Activated naive CD4-positive, alpha-beta T cell treated with anti-CD3 and anti-CD28 coated beads, Interleukin-2, amount 50 U/mL, for 24 hours (primary cell): ENCODE measurements at regions not wholly inside any gene's neighbourhood (a gene's known extent, or its start where the extent isn't known, plus 50 kb on each side); places are given as distances from the start of the nearest gene placed in this dataset.
A peak's percentile ranks its signal among the peaks of the same experiment; 100 is the strongest.

ENCODE experiments used
- H3K27ac Mint-ChIP-seq: one replicate; pipeline ENCODE4 v1.8.0; 2021; ENCODE audit warnings: mild to moderate bottlenecking, mixed read lengths
- H3K27me3 Mint-ChIP-seq: one replicate; pipeline ENCODE4 v1.8.0; 2021; ENCODE audit warnings: mixed read lengths
- H3K36me3 Mint-ChIP-seq: one replicate; pipeline ENCODE4 v1.8.0; 2021; ENCODE audit warnings: mixed read lengths
- H3K4me1 Mint-ChIP-seq: one replicate; pipeline ENCODE4 v1.8.0; 2021; ENCODE audit warnings: mixed read lengths
- H3K4me3 Mint-ChIP-seq: one replicate; pipeline ENCODE4 v1.8.0; 2021; ENCODE audit warnings: mild to moderate bottlenecking, mixed read lengths
- H3K9me3 Mint-ChIP-seq: one replicate; pipeline ENCODE4 v1.8.0; 2021; ENCODE audit warnings: mixed read lengths

- peaks cover 2% of the 10 kb centered on the region for H3K36me3 Mint-ChIP-seq
- H3K9me3 Mint-ChIP-seq: no peaks in the 10 kb centered on the region
- H3K27ac Mint-ChIP-seq: peak overlapping the region; percentile 86
- no peaks in the 10 kb centered on the region for H3K27me3 Mint-ChIP-seq
- H3K4me3 Mint-ChIP-seq: peak overlapping the region; percentile 23
- H3K4me1 Mint-ChIP-seq: peaks cover 70% of the 10 kb centered on the region
Observed at GRCh38 chr10:33126742-33127141, 168.7 kb upstream of the ITGB1 start.

DNA sequence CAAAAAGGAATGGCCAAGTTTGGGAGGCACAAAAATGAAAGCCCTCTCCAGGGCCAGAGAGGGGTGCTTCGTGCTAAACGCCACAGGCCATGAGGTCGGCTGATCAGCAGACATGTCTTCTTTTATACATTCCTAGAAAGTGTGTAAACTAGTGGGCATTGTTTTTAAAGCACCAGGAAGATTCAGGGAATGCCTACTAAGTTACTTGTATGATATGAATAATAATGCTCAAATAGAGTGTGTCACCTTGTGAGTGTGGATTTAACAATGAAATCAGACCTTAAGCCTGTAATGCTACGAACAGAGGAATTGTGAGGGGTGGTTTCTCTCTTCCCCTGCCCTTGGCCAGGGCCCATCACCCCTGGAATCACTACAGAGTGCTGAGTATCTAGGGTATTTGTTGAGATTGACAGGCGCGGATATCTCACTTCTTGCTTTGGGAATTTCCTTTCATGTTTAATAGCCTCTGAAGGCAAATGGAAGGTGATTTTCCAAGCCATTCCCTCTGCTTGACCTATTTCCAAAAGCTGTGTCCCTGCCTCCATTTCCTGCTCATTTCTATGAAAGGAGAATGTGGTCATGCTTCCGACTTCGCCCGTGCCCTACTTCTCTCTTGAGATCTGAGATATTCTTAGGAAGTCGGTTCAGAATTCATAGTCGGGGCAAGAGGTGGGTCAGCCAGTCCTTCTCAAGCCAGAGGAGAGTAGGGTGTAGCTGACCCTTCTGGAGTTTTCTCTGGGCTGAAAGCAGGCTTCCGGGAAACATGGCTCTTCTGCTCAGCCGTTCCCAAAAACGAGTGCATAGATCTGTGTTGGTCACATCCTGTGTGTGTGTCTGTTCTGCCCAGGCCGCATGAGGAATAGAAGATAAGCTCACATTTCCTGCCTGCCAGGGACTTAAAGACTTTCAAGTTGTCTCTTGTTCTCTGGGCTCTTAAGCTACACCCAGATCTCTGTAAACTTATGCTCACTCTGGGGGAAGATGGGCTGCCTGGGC lies 167.8 kb upstream of the ITGB1 start:
- peaks cover 74% of the 10 kb centered on the region for H3K4me1 Mint-ChIP-seq
- peak overlapping the region; percentile 71 for H3K27ac Mint-ChIP-seq
- H3K9me3 Mint-ChIP-seq: no peaks in the 10 kb centered on the region
- no peaks in the 10 kb centered on the region for H3K27me3 Mint-ChIP-seq
- no peak overlapping the region for H3K4me3 Mint-ChIP-seq
- peaks cover 2% of the 10 kb centered on the region for H3K36me3 Mint-ChIP-seq

- no peaks in the 10 kb centered on the region for H3K27me3 Mint-ChIP-seq
- H3K9me3 Mint-ChIP-seq: no peaks in the 10 kb centered on the region
Observed at GRCh38 chr10:33125111-33125510, 167.1 kb upstream of the ITGB1 start.

GRCh38 chr10:33123680-33124079 lies 165.7 kb upstream of the ITGB1 start:
- H3K4me3 Mint-ChIP-seq: no peak overlapping the region
- H3K4me1 Mint-ChIP-seq: peaks cover 79% of the 10 kb centered on the region
- no peaks in the 10 kb centered on the region for H3K9me3 Mint-ChIP-seq
- H3K27me3 Mint-ChIP-seq: no peaks in the 10 kb centered on the region
- H3K36me3 Mint-ChIP-seq: peaks cover 2% of the 10 kb centered on the region
- peak overlapping the region; percentile 94 for H3K27ac Mint-ChIP-seq

More at GRCh38 chr10:33125111-33125510, 167.1 kb upstream of the ITGB1 start:
- Mint-ChIP-seq H3K27ac (peak overlapping the region; percentile 68), H3K4me1 (peaks cover 79% of the 10 kb centered on the region), H3K36me3 (peaks cover 2% of the 10 kb centered on the region), H3K4me3 (no peak overlapping the region)

- H3K4me1 Mint-ChIP-seq: peaks cover 77% of the 10 kb centered on the region
- no peaks in the 10 kb centered on the region for H3K27me3 Mint-ChIP-seq
- no peaks in the 10 kb centered on the region for H3K9me3 Mint-ChIP-seq
- H3K27ac Mint-ChIP-seq: peak overlapping the region; percentile 15
- no peak overlapping the region for H3K4me3 Mint-ChIP-seq
- peaks cover 2% of the 10 kb centered on the region for H3K36me3 Mint-ChIP-seq
Observed at GRCh38 chr10:33122014-33122809, 164.2 kb upstream of the ITGB1 start.

DNA sequence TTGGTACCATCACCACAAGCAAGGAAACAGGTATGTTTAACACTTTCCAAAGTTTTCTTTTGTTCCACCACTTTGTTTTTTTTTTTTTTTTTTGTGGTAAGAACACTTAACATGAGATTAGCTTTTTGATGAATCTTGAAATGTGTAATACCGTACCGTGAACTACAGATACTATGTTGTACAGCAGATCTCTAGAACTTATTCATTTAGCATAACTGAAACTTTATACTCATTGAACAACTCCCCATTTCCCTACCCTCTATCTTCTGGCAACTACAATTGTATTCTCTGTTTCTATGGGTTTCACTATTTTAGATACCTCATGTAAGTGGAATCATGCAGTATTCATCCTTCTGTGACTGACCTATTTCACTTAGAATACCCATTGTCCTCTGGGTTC lies 162.7 kb upstream of the ITGB1 start:
- H3K4me3 Mint-ChIP-seq: no peak overlapping the region
- peaks cover 77% of the 10 kb centered on the region for H3K4me1 Mint-ChIP-seq
- H3K36me3 Mint-ChIP-seq: no peaks in the 10 kb centered on the region
- H3K27me3 Mint-ChIP-seq: no peaks in the 10 kb centered on the region
- peak overlapping the region; percentile 71 for H3K27ac Mint-ChIP-seq
- no peaks in the 10 kb centered on the region for H3K9me3 Mint-ChIP-seq

GRCh38 chr10:33120275-33120674 lies 162.2 kb upstream of the ITGB1 start:
- Mint-ChIP-seq H3K27ac (peak overlapping the region; percentile 88), H3K36me3 (no peaks in the 10 kb centered on the region)

GRCh38 chr10:33117816-33118215 lies 159.8 kb upstream of the ITGB1 start:
- Mint-ChIP-seq H3K9me3 (no peaks in the 10 kb centered on the region), H3K36me3 (no peaks in the 10 kb centered on the region), H3K27ac (peak overlapping the region; percentile 23), H3K4me3 (peak overlapping the region; percentile 30), H3K4me1 (peaks cover 81% of the 10 kb centered on the region), H3K27me3 (no peaks in the 10 kb centered on the region)

More at GRCh38 chr10:33120275-33120674, 162.2 kb upstream of the ITGB1 start:
- peaks cover 76% of the 10 kb centered on the region for H3K4me1 Mint-ChIP-seq
- H3K27me3 Mint-ChIP-seq: no peaks in the 10 kb centered on the region
- no peak overlapping the region for H3K4me3 Mint-ChIP-seq
- H3K9me3 Mint-ChIP-seq: no peaks in the 10 kb centered on the region

DNA sequence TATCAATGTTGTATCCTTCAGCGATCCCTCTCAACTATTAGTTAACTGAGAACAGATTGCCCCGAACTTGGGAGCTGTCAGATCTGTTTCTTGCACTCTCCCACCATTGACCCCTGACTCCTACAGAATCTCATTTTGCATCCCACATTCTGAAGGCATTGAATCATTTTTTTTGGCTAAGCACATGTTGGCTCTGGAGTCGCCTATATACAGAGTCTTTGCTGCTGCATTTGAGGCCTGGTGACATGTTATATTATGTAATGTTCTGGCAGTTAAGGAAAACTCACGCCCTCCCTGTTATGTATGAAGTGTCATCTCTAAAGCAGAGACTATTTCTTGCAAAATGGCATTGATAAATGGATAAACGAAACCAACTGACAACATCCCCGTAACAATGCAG lies 159.2 kb upstream of the ITGB1 start:
- peaks cover 75% of the 10 kb centered on the region for H3K4me1 Mint-ChIP-seq

DNA sequence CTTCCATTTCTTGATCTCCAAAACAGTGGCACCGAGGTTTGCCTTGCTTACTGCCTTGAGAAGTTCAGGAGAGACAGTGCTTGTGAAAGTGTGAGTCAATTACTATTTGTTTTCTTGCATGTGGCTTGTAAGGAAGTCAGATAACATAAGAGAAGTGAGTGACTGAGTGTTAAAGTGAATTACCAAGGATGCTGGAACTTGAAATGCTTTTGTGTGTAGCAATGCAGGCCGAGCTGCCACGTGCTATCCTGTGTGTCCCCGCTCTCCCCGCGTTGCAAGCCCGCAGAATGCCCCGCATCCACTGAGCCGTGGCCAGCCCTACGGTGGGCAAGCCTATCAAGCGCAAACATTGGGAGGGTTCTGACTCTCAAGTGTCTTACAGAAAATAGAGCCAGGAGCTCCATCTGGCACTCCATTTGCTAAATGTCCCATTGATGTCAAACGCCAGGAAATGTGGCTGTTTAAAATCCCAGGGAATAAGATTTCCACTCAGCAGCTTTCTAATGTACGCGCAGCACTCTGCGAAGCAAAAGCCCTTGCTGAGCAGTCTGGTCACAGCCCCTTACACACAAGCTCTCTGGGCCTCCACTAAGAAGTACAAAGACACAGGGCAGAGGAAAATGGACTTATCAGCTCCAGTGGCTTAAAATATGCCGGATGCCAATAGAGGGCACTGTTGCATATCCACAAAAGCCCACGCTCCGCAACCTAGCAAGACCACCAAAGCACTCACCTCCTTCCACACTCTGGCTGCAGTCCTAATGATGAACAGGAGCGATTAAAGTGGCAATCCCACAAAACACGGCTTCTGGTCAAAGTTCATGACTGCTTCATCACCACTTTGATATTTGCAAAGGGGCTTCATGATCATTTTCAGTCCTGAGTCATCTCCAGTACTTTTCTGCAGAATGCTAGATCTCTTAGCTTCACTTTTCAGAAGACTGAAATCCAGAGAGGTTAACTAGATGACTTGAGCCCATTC lies 158.0 kb upstream of the ITGB1 start:
- Mint-ChIP-seq H3K9me3 (no peaks in the 10 kb centered on the region), H3K36me3 (no peaks in the 10 kb centered on the region), H3K4me3 (no peak overlapping the region), H3K27ac (peak overlapping the region; percentile 35), H3K27me3 (no peaks in the 10 kb centered on the region), H3K4me1 (peaks cover 67% of the 10 kb centered on the region)

More for the DNA sequence above, 159.2 kb upstream of the ITGB1 start:
- H3K4me3 Mint-ChIP-seq: peak overlapping the region; percentile 30
- no peaks in the 10 kb centered on the region for H3K36me3 Mint-ChIP-seq
- H3K27ac Mint-ChIP-seq: no peak overlapping the region
- no peaks in the 10 kb centered on the region for H3K27me3 Mint-ChIP-seq
- H3K9me3 Mint-ChIP-seq: no peaks in the 10 kb centered on the region

GRCh38 chr10:33114451-33114952 lies 156.5 kb upstream of the ITGB1 start:
- Mint-ChIP-seq H3K36me3 (no peaks in the 10 kb centered on the region), H3K4me1 (peaks cover 67% of the 10 kb centered on the region), H3K9me3 (no peaks in the 10 kb centered on the region), H3K27ac (peak overlapping the region; percentile 10), H3K27me3 (no peaks in the 10 kb centered on the region), H3K4me3 (no peak overlapping the region)

GRCh38 chr10:33113466-33113865 lies 155.4 kb upstream of the ITGB1 start:
- Mint-ChIP-seq H3K27ac (no peak overlapping the region), H3K4me1 (peaks cover 68% of the 10 kb centered on the region), H3K27me3 (no peaks in the 10 kb centered on the region), H3K9me3 (no peaks in the 10 kb centered on the region), H3K36me3 (no peaks in the 10 kb centered on the region), H3K4me3 (no peak overlapping the region)

DNA sequence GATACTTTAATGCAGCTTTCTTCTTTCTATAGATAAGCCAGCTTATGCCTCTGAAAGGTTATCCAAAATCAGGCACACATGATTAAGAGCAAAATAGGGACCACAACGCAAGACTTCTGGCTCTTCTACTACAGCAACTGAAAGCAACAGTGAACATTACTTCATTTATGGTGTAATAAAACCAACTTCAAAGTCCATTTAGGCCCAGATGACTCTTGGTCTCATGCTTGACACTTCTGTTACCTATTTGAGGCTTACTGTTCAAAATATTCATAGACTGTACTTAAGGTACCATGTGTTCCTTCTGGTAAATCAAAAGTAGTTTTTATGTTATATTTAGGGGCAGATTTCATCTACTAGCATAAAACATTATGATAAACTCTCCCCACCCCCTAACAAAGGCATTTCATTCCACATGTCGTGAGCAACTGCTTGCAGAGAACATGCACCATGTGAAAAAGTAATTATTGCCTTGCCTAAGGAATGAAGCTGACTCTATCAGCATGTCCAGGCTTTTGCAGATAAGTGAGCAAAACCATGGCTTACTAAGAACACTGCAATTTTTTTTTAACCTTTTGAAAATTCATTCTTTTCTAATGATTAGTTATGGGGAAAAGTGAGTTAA lies 154.9 kb upstream of the ITGB1 start:
- Mint-ChIP-seq H3K4me3 (no peak overlapping the region), H3K27me3 (no peaks in the 10 kb centered on the region), H3K36me3 (no peaks in the 10 kb centered on the region), H3K27ac (no peak overlapping the region), H3K9me3 (no peaks in the 10 kb centered on the region), H3K4me1 (peaks cover 65% of the 10 kb centered on the region)

DNA sequence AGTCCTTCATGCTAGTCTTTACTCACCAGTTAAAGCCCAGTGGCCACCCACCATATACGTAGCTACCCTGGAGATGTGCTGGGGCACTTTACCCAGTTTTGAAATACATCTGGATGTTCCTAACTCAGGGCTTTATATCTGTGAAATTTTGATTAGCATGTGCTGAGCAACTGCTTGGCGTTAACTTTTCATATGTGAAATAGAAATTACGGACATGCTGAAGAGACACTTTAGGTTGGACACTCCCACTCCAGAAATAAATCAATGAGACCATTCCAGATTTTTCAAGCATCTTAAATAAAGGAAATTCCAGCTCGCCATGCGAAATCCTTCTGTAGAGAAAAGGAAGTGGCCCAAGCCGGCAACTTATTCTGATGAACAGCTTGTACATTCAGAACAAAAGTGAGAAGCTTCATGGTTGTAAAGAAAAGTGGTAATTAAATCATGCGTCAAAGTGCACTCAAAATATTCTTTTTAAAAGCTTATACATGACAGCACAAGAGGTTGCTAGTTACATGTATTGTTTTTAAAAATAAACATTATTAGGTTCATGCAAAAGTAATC lies 153.5 kb upstream of the ITGB1 start:
- H3K4me1 Mint-ChIP-seq: peaks cover 52% of the 10 kb centered on the region
- no peaks in the 10 kb centered on the region for H3K9me3 Mint-ChIP-seq
- no peaks in the 10 kb centered on the region for H3K27me3 Mint-ChIP-seq
- H3K4me3 Mint-ChIP-seq: no peak overlapping the region
- peak overlapping the region; percentile 8 for H3K27ac Mint-ChIP-seq
- H3K36me3 Mint-ChIP-seq: no peaks in the 10 kb centered on the region
